TTC549 (cell line): ENCODE measurements at regions not wholly inside any gene's neighbourhood (a gene's known extent, or its start where the extent isn't known, plus 50 kb on each side); places are given as distances from the start of the nearest gene placed in this dataset.
"Not testable (repeated sequence)": the region's sequence is repeated elsewhere in the genome, so short reads cannot be mapped to it uniquely, and the experiment has no call there.

Experiments used
- FAIRE-seq: peaks from 2 replicates; lab custom pipeline; 2012; peaks lifted over from hg19 to GRCh38; lab: Jason Lieb, UNC

- FAIRE-seq, result no peak
These were observed 113.7 kb upstream of the PDE10A start for GRCh38 chr6:165776691-165777090.

GRCh38 chr6:165775721-165776120 lies 112.7 kb upstream of the PDE10A start:
- no peak for FAIRE-seq

GRCh38 chr6:165774903-165775601 lies 112.0 kb upstream of the PDE10A start:
- FAIRE-seq, result no peak

GRCh38 chr6:165770397-165771082 lies 107.5 kb upstream of the PDE10A start:
- FAIRE-seq, result no peak

GRCh38 chr6:165769884-165770283 lies 106.8 kb upstream of the PDE10A start:
- no peak for FAIRE-seq

DNA sequence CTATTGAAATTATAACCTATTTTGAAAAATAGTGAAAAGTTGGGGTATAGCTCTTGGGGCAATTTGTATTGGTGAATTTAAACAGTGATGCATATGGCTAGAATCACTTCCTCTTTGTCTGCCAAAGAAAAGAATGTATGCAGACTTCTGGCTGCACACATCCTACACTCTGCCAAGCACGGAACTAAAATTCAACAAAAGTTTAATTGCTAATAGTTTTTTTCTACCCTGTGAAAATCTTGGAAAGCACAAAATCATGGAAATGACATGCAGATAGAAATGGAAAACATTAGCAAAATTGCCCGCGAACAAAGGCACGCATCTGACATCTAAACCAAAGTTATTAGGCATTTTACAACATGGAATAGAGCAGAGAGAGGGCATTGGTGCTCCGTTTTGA lies 106.4 kb upstream of the PDE10A start:
- no peak for FAIRE-seq

GRCh38 chr6:165768961-165769360 lies 105.9 kb upstream of the PDE10A start:
- no peak for FAIRE-seq

- FAIRE-seq, result no peak
These were observed 104.2 kb upstream of the PDE10A start for GRCh38 chr6:165767228-165767627.

DNA sequence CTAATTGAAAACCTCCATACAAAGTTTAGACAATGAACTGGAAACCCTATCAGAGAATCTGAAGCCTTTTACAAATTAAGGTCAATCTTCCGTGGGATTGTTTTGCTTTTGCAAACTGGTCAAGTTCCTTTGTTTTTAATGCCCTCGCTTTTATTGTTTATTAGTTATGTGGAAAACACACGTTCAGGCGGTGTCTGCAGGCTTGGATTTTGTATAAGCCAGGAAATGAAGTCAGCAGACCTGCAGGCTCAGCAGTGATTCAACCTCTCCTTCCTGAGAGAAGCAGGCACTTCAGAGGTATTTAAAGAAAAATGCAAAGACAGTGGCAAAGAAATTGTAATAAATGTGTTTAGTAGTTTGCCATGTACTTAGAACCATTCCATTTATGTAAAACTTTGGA lies 103.4 kb upstream of the PDE10A start:
- no peak for FAIRE-seq

DNA sequence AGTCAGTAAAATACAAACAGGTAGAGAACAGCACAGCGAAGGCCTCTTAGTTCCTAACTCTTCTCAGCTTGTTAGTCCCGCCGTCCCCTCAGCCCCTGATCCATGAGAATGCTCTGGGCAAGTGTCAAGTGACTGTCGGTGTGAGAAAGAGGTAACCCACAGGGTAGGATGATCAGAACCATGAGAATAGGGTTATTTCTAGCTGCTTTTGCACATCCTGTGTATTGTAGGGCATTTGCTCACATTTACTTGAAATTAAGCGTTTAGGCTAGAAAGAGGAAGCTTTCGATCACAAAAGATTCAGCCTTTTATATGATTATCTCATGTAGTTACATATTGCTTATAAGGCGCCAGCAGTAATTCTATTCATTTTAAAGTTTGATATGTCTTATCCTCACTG lies 103.0 kb upstream of the PDE10A start:
- FAIRE-seq, result no peak

DNA sequence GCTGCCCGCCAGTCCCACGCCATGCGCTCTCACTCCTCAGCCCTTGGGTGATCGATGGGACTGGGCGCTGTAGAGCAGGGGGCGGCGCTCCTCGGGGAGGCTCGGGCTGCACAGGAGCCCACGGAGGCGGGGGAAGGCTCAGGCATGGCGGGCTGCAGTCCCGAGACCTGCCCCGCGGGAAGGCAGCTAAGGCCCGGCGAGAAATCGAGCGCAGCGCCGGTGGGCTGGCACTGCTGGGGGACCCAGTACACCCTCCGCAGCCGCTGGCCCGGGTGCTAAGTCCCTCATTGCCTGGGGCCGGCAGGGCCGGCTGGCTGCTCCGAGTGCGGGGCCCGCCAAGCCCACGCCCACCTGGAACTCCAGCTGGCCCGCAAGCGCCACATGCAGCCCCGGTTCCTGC lies 102.2 kb upstream of the PDE10A start:
- not testable (repeated sequence) for FAIRE-seq

GRCh38 chr6:165762876-165763275 lies 99.8 kb upstream of the PDE10A start:
- FAIRE-seq, result no peak

- no peak for FAIRE-seq
These were observed 99.1 kb upstream of the PDE10A start for GRCh38 chr6:165762125-165762524.

DNA sequence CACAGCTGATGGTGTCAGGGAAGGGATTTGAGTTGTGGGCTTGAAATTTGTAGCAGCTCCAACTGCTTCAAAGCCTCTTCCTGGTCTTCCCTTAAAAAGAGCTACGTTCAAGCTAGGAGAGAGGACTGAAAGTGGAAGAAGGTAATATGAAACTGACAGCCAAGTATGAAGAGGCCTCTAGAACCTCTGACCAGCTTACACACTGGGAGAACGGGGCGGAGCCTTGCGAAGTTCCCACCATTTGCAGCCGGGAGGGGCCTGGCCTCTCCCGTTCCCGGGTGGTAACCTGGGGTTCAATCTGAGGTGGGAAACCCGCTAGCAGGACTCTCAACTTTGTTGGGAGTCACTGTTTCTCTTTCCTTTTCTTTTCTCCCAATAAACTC lies 97.8 kb upstream of the PDE10A start:
- no peak for FAIRE-seq

DNA sequence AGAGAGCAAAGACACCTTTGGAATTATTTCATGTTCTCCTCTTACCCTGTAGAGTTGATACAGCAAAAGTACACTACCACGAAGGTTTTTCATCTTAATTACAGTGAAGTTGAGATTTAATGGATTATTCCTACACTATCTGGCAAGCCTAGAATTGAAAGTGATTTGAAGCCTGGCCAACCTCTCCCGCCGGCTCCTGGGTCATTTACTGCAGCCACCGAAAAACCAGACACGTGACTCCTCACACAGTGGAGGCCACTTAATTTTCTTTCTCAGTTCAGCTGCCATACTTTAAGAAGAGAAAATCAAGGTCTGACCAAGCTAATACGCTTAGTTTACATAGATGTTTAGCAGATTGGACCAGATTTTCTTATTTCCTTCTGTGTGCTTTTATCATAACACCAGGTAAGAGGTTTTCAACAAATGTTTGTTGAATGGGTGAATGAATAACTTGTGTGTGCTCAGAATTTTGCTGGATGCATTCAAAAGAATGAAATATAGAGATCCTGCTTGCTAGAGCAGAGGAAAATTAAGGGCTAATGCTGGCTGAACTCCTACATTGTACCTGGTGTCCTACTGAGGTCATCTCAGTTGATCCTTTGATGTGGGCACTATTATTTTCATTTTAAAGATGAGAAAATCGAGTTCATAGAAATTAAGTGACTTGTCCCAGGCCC lies 97.2 kb upstream of the PDE10A start:
- no peak for FAIRE-seq

DNA sequence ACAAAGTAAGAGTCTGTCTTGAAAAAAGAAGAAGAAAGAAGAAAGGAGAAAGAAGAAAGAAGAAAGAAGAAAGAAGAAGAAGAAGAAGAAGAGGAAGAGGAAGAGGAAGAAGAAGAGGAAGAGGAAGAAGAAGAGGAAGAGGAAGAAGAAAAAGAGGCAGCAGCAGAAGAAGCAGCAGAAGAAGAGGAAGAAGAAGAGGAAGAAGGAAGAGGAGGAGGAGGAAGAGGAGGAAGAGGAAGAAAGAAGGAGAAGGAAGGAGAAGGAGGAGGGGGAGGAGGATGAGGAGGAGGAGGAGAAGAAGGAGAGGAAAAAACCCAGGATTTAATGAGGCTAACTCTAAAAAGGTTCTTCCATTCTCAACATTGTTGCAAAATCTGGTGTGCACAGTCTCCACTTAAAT lies 95.4 kb upstream of the PDE10A start:
- no peak for FAIRE-seq

DNA sequence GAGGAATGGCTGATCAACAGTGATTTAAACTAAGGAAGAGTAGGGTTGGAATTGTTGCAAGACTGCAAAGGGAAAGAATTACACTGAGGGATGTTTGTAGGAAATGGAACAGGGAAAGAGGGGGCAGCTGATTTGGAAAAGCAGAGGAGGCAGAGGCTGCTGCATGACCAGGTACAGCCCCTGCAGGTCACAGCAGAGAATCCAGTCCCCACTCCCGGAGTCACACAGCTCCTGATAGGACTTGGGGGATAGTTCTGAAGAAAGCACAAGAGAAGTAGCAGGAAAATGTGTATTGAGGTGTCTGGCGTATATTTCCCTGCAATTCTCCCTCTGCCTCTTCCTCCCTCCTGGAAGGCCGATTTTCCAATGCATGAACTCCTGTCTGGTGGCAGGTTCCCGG lies 92.5 kb upstream of the PDE10A start:
- no peak for FAIRE-seq

DNA sequence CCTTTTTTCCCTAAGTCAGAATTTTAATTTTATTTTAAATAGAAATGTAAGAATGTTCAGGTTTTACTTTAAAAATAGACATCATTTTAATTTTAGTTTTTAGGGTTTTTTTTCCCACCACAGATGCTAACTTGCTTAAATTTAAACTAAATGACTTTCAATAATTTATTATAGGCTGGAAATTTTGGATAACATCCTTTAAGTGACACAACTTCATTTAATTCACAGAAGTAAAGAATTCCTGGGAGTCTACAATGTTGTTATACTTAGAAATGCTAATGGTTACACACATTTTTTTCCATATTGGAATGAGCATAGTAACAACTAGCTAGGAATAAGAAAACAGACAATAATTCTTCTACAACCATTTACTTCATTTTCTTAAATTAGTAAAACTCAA lies 90.5 kb upstream of the PDE10A start:
- no peak for FAIRE-seq

GRCh38 chr6:165752451-165752850 lies 89.4 kb upstream of the PDE10A start:
- no peak for FAIRE-seq

DNA sequence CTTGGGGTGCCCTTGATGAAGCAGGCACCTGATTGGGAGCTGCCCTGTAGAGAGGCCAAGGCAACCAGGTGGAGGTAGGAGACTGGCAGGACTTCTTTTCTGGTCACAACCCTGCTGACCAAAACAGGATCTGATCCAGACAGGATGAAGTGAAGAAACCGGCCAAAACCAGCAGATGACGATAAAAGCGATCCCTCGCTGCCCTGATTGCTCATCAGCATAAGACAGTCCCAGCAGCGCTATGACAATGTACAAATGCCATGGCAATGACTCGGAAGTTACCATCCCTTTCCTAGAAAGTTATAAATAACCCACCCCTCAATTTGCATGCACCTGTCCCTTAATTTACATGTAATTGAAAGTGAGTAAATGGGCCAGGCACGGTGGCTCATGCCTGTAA lies 88.4 kb upstream of the PDE10A start:
- FAIRE-seq, result no peak

- no peak for FAIRE-seq
These were observed 86.1 kb upstream of the PDE10A start for GRCh38 chr6:165749163-165749562.

DNA sequence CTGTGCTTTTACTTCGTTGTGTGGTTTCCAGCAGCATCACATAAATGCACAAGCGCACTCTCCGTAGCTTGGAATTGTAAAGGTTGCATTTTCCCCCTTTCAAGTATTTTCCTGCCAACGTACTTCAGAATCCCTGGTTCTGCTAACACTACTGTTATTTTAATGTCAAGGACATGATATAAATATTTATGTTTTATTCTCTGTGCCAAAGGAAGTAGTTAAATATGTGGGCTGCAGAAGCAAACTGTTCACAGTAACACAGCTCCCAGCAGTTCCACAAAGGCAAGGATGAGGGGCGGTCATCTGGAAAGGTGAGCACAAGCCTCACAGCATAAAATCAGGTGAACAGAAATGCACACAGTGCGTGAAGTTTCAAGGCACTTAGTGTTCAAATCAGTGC lies 85.3 kb upstream of the PDE10A start:
- no peak for FAIRE-seq

GRCh38 chr6:165747963-165748362 lies 84.9 kb upstream of the PDE10A start:
- no peak for FAIRE-seq

DNA sequence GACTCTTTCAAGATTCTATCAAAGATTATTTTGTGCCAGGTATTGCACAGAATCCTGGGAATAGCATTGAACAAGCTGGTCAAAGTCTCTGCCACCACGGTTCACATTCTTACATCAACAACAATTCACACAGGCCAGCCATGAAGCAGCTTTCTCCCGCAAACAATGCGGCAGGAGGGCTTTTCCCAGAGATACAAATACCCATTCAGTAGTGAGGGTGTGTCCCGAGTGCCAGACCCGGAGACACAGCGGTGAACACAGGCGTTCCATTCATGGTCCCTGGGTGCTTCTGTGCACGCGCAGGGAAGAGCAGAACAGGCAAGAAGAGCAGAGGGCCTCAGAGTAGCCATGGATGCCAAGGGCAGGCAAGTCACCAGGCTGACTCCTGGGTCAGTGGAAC lies 83.3 kb upstream of the PDE10A start:
- FAIRE-seq, result no peak
